Thymus (tissue), 11 donors: ENCODE measurements at regions not wholly inside any gene's neighbourhood (a gene's known extent, or its start where the extent isn't known, plus 50 kb on each side); places are given as distances from the start of the nearest gene placed in this dataset.

Experiments
- DNase-seq, 9 donors: peaks; one replicate each; pipeline ENCODE4 v3.0.0-alpha.2; 2013; ENCODE audit warnings: low spot score in 9 of 9, low read depth in 6 of 9, missing footprints in 1 of 9
- H3K27ac ChIP-seq, 2 donors: one replicate each; pipeline ENCODE4 v1.5.1; 2013; ENCODE audit warnings: control low read depth in 1 of 2, low read depth in 1 of 2, low read length in 1 of 2, mild to moderate bottlenecking in 1 of 2, moderate library complexity in 1 of 2
- H3K27me3 ChIP-seq, 2 donors: one replicate each; pipeline ENCODE4 v1.5.1; 2013; ENCODE audit warnings: low read length in 1 of 2; ENCODE audit not compliant: control insufficient read depth in 2 of 2, insufficient read depth in 1 of 2
- H3K36me3 ChIP-seq, 2 donors: one replicate each; pipeline ENCODE4 v1.5.1; 2013; ENCODE audit warnings: low read length in 1 of 2, mild to moderate bottlenecking in 1 of 2, moderate library complexity in 1 of 2; ENCODE audit not compliant: control insufficient read depth in 2 of 2, insufficient read depth in 2 of 2
- H3K4me1 ChIP-seq, 2 donors: one replicate each; pipeline ENCODE4 v1.5.1; 2013; ENCODE audit warnings: low read length in 2 of 2; ENCODE audit not compliant: control insufficient read depth in 2 of 2, insufficient read depth in 2 of 2
- H3K4me3 ChIP-seq, 2 donors: one replicate each; pipeline ENCODE4 v1.5.1; 2013; ENCODE audit warnings: low read length in 2 of 2, control low read depth in 1 of 2, mild to moderate bottlenecking in 1 of 2
- H3K9me3 ChIP-seq, 2 donors: one replicate each; pipeline ENCODE4 v1.5.1; 2013; ENCODE audit warnings: low read length in 1 of 2, mild to moderate bottlenecking in 1 of 2; ENCODE audit not compliant: control insufficient read depth in 2 of 2, insufficient read depth in 1 of 2
- WGBS: extraction: QIAGEN DNeasy Blood & Tissue Kit; methylation state at CpG from one replicate; pipeline ENCODE4 v1.1.7; 2013; 5-methylcytosine and 5-hydroxymethylcytosine counted together
- donor health status: healthy.

DNA sequence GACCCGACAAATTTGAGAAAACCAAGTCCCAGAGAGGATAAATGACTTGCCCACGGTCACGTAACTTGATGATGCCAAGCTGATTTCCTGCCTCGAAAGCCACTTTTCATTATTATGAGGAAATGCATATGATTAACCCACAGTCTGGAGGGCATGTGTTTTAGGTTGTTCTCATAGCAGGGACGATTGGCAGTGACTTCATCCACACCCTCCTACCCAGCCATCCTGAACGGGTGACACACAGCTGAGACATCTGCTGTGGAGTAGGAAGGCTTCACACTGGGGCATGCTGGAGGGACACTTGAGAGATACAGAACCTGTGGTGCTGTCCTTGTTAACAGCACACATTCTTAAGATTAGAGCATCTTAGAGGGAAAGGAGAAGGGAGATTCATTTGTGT is 65.4 kb upstream of the WDFY2 start:
- DNase-seq: no peak
- H3K4me1 ChIP-seq: peaks cover 0 to 6% of the 10 kb centered on the region in 2 donors
- 71% methylated on average over 6 of the region's 6 CpGs for WGBS
- no peaks in the 10 kb centered on the region for H3K27me3 ChIP-seq
- no peak overlapping the region for H3K4me3 ChIP-seq
- no peaks in the 10 kb centered on the region for H3K36me3 ChIP-seq
- H3K27ac ChIP-seq: no peak overlapping the region
- no peaks in the 10 kb centered on the region for H3K9me3 ChIP-seq

DNA sequence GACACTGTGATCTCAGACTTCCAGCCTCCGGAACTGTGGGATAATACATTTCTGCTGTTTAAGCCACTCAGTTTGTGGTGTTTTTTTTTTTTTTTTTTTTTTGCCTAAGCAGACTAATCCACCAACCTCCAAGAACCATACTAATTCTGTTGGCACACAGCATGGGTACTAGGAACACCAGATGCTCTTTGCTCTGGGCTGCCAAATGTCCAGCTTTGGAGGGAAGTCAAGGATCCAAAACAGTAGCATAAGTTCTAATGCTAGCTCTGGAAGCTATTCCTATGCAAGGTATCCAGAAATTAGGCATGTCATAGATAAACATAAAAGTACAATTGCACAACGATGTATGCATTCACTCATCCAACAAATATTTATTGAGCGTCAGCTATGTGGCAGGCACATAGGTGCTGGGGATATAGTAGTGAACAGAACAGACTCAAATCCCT is 64.5 kb upstream of the WDFY2 start:
- H3K27me3 ChIP-seq: no peaks in the 10 kb centered on the region
- H3K9me3 ChIP-seq: no peaks in the 10 kb centered on the region
- WGBS: 98% methylated on average over 3 of the region's 3 CpGs
- no peaks in the 10 kb centered on the region for H3K36me3 ChIP-seq
- H3K4me1 ChIP-seq: peaks cover 0 to 6% of the 10 kb centered on the region in 2 donors
- no peak for DNase-seq
- H3K4me3 ChIP-seq: no peak overlapping the region
- H3K27ac ChIP-seq: peak overlapping the region in 1 of 2 donors; percentile 8

DNA sequence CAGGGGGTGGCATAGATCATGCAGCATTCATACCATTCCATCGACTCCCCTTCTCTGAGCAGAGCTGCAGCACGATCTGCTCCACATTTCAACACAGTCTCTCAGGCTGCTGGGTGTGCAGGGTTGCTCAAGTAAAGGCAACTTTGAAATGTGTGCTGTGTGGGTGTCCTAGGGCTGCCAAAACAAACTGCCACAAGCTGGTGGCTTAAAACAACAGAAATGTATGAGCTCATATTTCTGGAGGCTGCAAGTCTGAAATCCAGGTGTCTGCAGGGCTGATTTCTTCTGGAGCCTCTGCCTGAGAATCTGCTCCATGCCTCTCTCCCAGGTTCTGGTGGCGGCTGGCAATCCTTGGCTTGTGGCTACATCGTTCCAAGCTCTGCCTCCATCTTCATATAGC is 63.7 kb upstream of the WDFY2 start:
- peaks cover 0 to 6% of the 10 kb centered on the region in 2 donors for H3K4me1 ChIP-seq
- WGBS: 90% methylated on average over 4 of the region's 4 CpGs
- no peaks in the 10 kb centered on the region for H3K36me3 ChIP-seq
- H3K27ac ChIP-seq: peak overlapping the region in 1 of 2 donors; percentile 77
- H3K9me3 ChIP-seq: no peaks in the 10 kb centered on the region
- H3K4me3 ChIP-seq: no peak overlapping the region
- peak in 3 of 9 donors; percentile 10 to 50 (median 16) for DNase-seq
- no peaks in the 10 kb centered on the region for H3K27me3 ChIP-seq

DNA sequence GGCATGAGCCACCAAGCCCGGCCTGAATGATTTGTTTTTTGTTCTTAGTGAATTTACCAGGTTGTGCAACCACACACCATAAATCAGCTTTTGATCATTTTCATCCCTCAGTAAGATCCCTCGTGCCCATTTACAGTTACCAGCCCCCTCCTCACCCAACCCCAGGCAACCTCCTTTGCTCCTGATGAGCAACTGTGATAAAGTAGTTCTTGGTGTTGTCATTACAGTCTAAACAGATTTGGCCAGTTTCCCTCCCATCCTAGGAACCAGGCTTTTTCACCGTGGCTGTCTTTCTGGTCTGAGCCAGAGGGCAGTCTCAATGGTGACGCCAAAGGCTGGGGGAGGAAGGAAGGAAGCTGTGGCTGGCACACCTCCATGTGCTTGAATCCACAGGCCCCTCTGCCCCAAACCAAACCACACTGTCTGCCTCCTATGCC is 61.2 kb upstream of the WDFY2 start:
- 6% methylated on average over 4 of the region's 4 CpGs for WGBS
- no peaks in the 10 kb centered on the region for H3K36me3 ChIP-seq
- H3K4me1 ChIP-seq: peaks cover 0 to 6% of the 10 kb centered on the region in 2 donors
- peak in 4 of 9 donors; percentile 2 to 50 (median 19) for DNase-seq
- no peaks in the 10 kb centered on the region for H3K27me3 ChIP-seq
- H3K4me3 ChIP-seq: no peak overlapping the region
- no peak overlapping the region for H3K27ac ChIP-seq
- no peaks in the 10 kb centered on the region for H3K9me3 ChIP-seq

DNA sequence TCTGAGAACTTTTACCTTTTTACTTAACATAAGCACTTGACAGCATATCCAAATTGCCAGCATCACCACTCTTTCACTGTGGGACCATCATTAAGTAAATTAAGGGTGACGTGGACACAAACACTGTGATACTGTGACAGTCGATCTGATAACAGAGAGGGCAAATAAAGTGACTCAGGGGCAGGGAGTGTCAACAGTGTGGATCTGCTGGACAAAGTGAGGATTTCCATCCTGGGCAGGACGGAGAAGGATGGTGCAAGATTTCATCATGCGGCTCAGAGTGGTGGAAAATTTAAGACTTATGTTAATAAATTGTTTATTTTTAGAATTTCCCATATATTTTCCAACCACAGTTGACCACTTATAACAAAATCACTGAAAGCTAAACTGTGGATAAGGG is 60.0 kb upstream of the WDFY2 start:
- Histone ChIP-seq H3K4me3 (no peak overlapping the region), H3K9me3 (no peaks in the 10 kb centered on the region), H3K27ac (no peak overlapping the region), H3K27me3 (no peaks in the 10 kb centered on the region), H3K4me1 (peaks cover 0 to 6% of the 10 kb centered on the region in 2 donors), H3K36me3 (no peaks in the 10 kb centered on the region)
- WGBS: 96% methylated on average over 4 of the region's 4 CpGs
- no peak for DNase-seq

DNA sequence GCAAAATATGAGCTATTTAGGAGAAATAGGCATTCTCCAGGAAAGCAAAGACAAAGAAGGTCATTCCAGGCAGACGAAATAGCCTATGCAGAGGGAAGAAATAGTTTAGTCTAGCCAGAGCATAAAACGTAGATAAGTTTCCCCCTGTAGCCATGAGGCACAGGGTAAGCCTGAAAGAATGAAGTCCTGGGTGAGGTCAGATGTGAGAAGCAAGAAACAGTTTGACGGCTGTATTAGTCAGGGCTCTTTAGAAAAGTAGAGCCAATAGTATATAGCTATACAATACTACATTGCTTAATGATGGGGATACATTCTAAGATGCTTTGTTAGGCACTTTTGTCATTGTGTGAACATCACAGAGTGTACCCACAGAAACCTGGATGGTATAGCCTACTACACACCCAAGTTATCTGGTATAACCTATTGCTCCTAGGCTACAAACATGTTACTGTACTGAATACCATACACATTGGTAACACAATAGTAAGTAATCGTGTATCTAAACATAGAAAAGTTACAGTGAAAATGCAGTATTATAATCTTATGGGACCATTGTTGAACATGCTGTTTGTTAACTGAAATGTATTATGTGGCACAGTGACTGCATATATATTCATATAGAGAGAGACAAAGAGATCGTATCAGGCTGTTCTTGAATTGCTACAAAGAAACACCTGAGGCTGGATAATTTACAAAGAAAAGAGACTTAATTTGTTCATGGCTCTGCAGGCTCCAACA is 59.3 kb upstream of the WDFY2 start:
- no peaks in the 10 kb centered on the region for H3K9me3 ChIP-seq
- no peak overlapping the region for H3K27ac ChIP-seq

DNA sequence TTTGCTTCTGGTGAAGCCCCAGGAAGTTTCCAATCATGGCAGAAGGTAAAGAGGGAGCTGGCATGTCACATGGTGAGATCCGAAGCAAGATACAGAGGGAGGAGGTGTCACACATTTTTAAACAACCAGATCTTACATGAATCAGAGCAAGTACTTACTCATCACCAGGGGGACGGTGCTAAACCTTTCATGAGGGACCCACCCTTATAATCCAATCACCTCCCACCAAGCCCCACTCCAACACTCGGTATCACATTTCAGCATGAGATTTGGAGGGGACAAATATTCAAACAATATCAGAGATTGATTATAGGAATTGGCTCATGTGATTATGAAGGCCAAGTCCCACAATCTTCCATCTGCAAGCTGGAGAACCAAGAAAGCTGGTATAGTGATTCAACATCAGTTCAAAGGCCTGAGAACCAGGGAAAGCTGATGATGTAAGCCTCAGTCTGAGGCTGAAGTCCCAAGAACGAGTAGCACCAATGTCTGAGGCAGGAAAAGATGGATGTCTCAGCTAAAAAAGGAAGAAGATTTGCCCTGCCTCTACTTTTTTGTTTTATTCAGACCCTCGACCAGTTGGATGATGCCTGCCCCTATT is 58.6 kb upstream of the WDFY2 start:
- H3K27me3 ChIP-seq: no peaks in the 10 kb centered on the region
- H3K4me1 ChIP-seq: peaks cover 0 to 6% of the 10 kb centered on the region in 2 donors
- no peak overlapping the region for H3K4me3 ChIP-seq
- no peaks in the 10 kb centered on the region for H3K36me3 ChIP-seq
- DNase-seq: no peak
- H3K9me3 ChIP-seq: no peaks in the 10 kb centered on the region
- H3K27ac ChIP-seq: no peak overlapping the region
- WGBS: 97% methylated on average over 5 of the region's 5 CpGs

More for the DNA sequence above, 59.3 kb upstream of the WDFY2 start:
- Histone ChIP-seq H3K27me3 (no peaks in the 10 kb centered on the region), H3K36me3 (no peaks in the 10 kb centered on the region), H3K4me1 (peaks cover 0 to 6% of the 10 kb centered on the region in 2 donors), H3K4me3 (no peak overlapping the region)
- DNase-seq: no peak
- WGBS: 96% methylated on average over 5 of the region's 5 CpGs

DNA sequence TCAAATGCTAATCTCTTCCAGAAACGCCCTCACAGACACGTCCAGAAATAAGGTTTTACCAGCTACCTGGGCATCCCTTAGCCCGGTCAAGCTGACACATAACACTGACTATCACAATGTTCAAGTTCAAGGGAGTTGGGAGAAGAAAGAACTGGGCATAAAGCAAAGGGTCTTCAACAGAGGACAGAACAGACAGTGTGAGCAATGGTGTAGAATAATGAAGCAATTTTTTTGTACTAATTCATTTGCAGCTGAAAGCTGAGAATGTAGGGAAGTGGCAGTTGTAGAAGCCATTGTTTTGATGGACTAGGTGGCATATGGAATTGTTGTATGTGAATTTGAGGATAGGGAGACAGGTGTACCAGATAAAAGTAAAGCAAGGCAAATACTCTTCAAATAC is 58.1 kb upstream of the WDFY2 start:
- H3K9me3 ChIP-seq: no peaks in the 10 kb centered on the region
- DNase-seq: no peak
- peaks cover 0 to 6% of the 10 kb centered on the region in 2 donors for H3K4me1 ChIP-seq
- H3K27ac ChIP-seq: no peak overlapping the region
- H3K27me3 ChIP-seq: no peaks in the 10 kb centered on the region
- H3K36me3 ChIP-seq: no peaks in the 10 kb centered on the region
- WGBS: 98% methylated on average over 3 of the region's 3 CpGs
- no peak overlapping the region for H3K4me3 ChIP-seq

DNA sequence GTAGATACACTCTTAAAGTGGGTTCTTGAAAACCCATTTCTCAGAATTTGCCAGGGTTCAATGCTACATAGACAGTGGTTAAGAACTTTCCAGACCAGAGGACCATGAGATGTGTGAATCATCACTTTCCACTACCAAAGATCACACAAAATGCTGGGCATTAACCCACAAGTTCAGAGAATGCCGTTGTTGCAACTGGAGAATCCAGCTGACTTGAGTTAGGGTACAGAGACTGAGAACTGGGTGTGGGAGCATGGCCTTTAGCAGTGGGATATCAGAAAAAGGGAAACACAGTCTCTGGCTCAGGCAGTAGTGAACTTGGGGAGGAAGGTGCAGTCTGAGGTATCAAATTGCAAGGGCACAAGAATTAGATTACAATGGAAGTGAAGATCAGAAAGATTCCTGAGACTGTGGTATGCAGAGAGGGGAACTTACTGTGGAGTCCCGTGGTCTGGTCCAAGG is 51.5 kb upstream of the WDFY2 start:
- no peak overlapping the region for H3K4me3 ChIP-seq
- no peaks in the 10 kb centered on the region for H3K9me3 ChIP-seq
- H3K36me3 ChIP-seq: no peaks in the 10 kb centered on the region
- H3K27ac ChIP-seq: no peak overlapping the region
- DNase-seq: no peak
- H3K27me3 ChIP-seq: no peaks in the 10 kb centered on the region
- WGBS: 93% methylated on average over 2 of the region's 2 CpGs
- peaks cover 0 to 4% of the 10 kb centered on the region in 2 donors for H3K4me1 ChIP-seq
